Transverse colon (tissue), 4 donors: ENCODE measurements at regions not wholly inside any gene's neighbourhood (a gene's known extent, or its start where the extent isn't known, plus 50 kb on each side); places are given as distances from the start of the nearest gene placed in this dataset.
A peak's percentile ranks its signal among the peaks of the same experiment; 100 is the strongest.
"Not testable (repeated sequence)": the region's sequence is repeated elsewhere in the genome, so short reads cannot be mapped to it uniquely, and the experiment has no call there.

Experiments
- DNase-seq: peaks from one replicate; pipeline ENCODE4 v3.0.0-alpha.2; 2019
- H3K27ac ChIP-seq, 4 donors: fragments of 200-600 bp; sonication (generic); 2 replicates each; pipeline ENCODE4 v1.5.1; 2016 to 2018; ENCODE audit warnings: inconsistent platforms in 4 of 4
- H3K27me3 ChIP-seq: fragments of 200-600 bp; sonication (generic); 2 replicates; pipeline ENCODE4 v1.5.1; 2017; ENCODE audit warnings: inconsistent platforms
- H3K36me3 ChIP-seq, 4 donors: fragments of 200-600 bp; sonication (generic); 2 replicates each; pipeline ENCODE4 v1.5.1; 2017 to 2019; ENCODE audit warnings: inconsistent platforms in 4 of 4
- H3K4me1 ChIP-seq, 4 donors: fragments of 200-600 bp; sonication (generic); 2 replicates each; pipeline ENCODE4 v1.5.1; 2017 to 2020; ENCODE audit warnings: inconsistent platforms in 4 of 4
- H3K4me3 ChIP-seq, 4 donors: fragments of 200-600 bp; sonication (generic); 1 replicate in 1 of 4; 2 replicates in 3 of 4; pipeline versions ENCODE4 v1.5.1 to v1.6.1; 2017 to 2019; ENCODE audit warnings: inconsistent platforms in 4 of 4
- H3K9me3 ChIP-seq, 2 donors: fragments of 200-600 bp; sonication (generic); 2 replicates each; pipeline ENCODE4 v1.5.1; 2017 to 2019; ENCODE audit warnings: inconsistent platforms in 2 of 2
- EP300 ChIP-seq: sonication (generic); formaldehyde crosslinking; IDR thresholded peaks from one replicate; pipeline ENCODE4 v1.6.1; 2017; ENCODE audit warnings: antibody characterized with exemption, low read depth
- POLR2A ChIP-seq: fragments of 450-650 bp; IDR thresholded peaks from one replicate; pipeline ENCODE4 v1.6.1; 2016; ENCODE audit warnings: antibody characterized with exemption, mild to moderate bottlenecking, moderate library complexity
- POLR2AphosphoS5 ChIP-seq, 3 donors: sonication (generic); formaldehyde crosslinking; IDR thresholded peaks; one replicate each; pipeline ENCODE4 v1.6.1; 2016; ENCODE audit warnings: antibody characterized with exemption in 3 of 3
- WGBS, 2 donors: methylation state at CpG; one replicate each; pipeline ENCODE4 v1.1.5; 2018; ENCODE audit warnings: low coverage in 1 of 2; 5-methylcytosine and 5-hydroxymethylcytosine counted together
- in situ Hi-C, 4 donors: fragments of 200-750 bp; cut with MboI; loops; one replicate each; pipeline versions ENCODE4 v1.15.0 to v1.15.1; 2017; ENCODE audit warnings: low sequenced_read_pairs in 3 of 4, low pct_ligation_motif_present in 1 of 4, low pct_unique_long_range_greater_than_20kb in 1 of 4
- intact Hi-C: fragments of 100-400 bp; cut with DNase I; formaldehyde crosslinking; loops from one replicate; pipeline ENCODE4 v1.15.1; 2023; ENCODE audit warnings: low total_unique reads
- TF ChIP-seq, protein P1 (sequence below), 5 experiments: fragments of 200-600 bp in 3 of 5; fragments of 450-650 bp in 2 of 5; sonication (generic) in 3 of 5; IDR thresholded peaks; 1 replicate in 2 of 5; 2 replicates in 3 of 5; pipeline ENCODE4 v1.5.1; 2016 to 2017; ENCODE audit warnings: antibody characterized with exemption in 5 of 5, inconsistent platforms in 3 of 5, mild to moderate bottlenecking in 2 of 5, moderate library complexity in 1 of 5

DNA sequence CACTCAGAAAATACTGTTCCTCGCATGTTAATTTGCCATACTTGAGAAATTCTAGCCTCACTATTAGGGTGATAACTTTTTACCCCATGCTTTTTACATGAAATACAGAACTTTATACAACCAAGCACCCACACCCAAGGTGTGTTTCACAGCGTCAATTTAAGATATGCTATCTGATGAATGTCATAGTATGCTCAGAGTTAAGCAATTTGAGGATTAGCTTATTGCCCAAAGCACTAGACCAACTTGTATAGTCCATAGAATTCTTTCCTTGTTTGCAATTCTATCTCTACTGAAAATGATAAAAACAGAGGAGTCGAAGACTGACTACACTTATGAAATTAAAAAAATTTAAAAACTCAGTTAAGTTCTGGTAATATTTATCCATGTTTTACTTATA, 82.1 kb upstream of the CARMIL1 start:
- TF ChIP-seq, protein P1, sequence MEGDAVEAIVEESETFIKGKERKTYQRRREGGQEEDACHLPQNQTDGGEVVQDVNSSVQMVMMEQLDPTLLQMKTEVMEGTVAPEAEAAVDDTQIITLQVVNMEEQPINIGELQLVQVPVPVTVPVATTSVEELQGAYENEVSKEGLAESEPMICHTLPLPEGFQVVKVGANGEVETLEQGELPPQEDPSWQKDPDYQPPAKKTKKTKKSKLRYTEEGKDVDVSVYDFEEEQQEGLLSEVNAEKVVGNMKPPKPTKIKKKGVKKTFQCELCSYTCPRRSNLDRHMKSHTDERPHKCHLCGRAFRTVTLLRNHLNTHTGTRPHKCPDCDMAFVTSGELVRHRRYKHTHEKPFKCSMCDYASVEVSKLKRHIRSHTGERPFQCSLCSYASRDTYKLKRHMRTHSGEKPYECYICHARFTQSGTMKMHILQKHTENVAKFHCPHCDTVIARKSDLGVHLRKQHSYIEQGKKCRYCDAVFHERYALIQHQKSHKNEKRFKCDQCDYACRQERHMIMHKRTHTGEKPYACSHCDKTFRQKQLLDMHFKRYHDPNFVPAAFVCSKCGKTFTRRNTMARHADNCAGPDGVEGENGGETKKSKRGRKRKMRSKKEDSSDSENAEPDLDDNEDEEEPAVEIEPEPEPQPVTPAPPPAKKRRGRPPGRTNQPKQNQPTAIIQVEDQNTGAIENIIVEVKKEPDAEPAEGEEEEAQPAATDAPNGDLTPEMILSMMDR (IDR thresholded peaks at IDR 0.05): no peak
- no peak for TF ChIP-seq EP300
- TF ChIP-seq POLR2A: no peak
- no peak for TF ChIP-seq POLR2AphosphoS5 (IDR thresholded peaks at IDR 0.05)
- no peaks in the 10 kb centered on the region for H3K36me3 ChIP-seq
- intact Hi-C loops (no loop called here), in situ Hi-C loops (no loop called here)
- H3K4me3 ChIP-seq: no peak overlapping the region
- 62 to 70% methylated on average over 3 of the region's 3 CpGs for WGBS, 2 donors
- no peaks in the 10 kb centered on the region for H3K27me3 ChIP-seq
- no peaks in the 10 kb centered on the region for H3K9me3 ChIP-seq
- no peak for DNase-seq
- H3K27ac ChIP-seq: peak overlapping the region in 1 of 4 donors; percentile 5
- H3K4me1 ChIP-seq: peaks cover 0 to 7% (median 3%) of the 10 kb centered on the region in 4 donors

DNA sequence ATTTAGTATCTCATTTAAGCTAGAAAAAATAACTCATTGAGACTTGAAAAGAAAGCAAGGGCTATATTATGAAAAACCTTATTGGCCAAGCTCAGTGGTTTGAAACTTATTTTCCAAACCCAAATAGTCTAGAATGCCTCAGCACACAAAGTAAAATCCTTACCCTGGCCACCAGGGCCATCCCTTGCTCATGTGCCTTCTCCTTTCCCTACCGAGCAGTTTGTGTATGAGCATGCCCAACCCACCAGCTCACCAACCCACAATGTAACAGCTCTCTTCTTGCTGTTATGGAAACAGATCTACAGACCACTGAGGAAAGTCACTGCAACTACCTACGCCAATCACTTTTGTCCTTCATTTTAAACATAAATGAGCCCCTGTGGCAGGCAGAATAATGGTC, 79.6 kb upstream of the CARMIL1 start:
- H3K27ac ChIP-seq: no peak overlapping the region
- in situ Hi-C loops (no loop called here), intact Hi-C loops (no loop called here)
- DNase-seq: no peak
- 100% methylated on average over 2 of the region's 2 CpGs for WGBS, 2 donors
- no peak for TF ChIP-seq POLR2AphosphoS5 (IDR thresholded peaks at IDR 0.05)
- TF ChIP-seq POLR2A: no peak
- no peak for TF ChIP-seq EP300
- TF ChIP-seq, protein P1 (IDR thresholded peaks at IDR 0.05): no peak
- no peaks in the 10 kb centered on the region for H3K27me3 ChIP-seq
- H3K36me3 ChIP-seq: no peaks in the 10 kb centered on the region
- H3K4me1 ChIP-seq: no peaks in the 10 kb centered on the region
- no peak overlapping the region for H3K4me3 ChIP-seq
- no peaks in the 10 kb centered on the region for H3K9me3 ChIP-seq

DNA sequence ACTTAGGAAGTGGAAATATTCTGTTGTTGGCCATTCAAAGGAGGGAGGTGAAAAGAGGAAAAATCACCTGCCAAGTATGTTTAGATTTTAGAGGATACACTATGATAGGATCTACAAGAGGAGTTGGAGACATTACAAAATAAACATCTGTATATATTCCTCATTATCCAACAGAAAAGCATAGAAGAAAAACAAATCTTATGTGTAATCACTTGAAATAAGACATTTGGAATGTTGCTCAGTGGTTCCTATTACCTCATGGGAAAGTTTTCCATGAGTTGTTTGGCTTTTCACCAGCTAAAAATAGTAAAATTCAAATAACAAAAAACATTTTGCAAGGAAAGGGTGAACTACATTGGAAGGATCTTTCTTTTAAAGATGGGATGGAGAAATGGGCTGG, 76.7 kb upstream of the CARMIL1 start:
- Histone ChIP-seq H3K4me3 (no peak overlapping the region), H3K27me3 (no peaks in the 10 kb centered on the region), H3K9me3 (peaks cover 0 to 13% of the 10 kb centered on the region in 2 donors), H3K27ac (no peak overlapping the region), H3K4me1 (no peaks in the 10 kb centered on the region), H3K36me3 (no peaks in the 10 kb centered on the region)
- DNase-seq: no peak
- in situ Hi-C loops: no loop called here
- TF ChIP-seq, protein P1 (IDR thresholded peaks at IDR 0.05): no peak
- TF ChIP-seq POLR2A (no peak), POLR2AphosphoS5 (IDR thresholded peaks at IDR 0.05) (no peak), EP300 (no peak)
- intact Hi-C loops: no loop called here

DNA sequence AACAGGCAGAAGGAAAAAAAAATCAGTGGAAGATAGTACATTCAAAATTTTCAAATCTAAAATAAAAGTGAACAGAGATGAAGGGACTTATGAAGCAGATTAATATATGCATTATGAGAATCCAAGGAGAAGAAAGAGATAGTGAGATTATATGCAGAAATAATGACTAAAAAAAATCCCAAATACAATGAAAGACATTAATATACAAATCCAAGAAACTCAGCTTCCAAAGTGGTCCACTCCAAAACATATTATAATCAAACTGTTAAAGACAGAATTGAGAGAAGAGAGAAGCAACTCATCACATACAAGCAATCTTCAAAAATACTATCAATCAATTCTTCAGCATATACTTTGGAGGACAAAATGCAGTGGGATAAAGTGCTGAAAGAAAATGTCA, 73.5 kb upstream of the CARMIL1 start:
- no peaks in the 10 kb centered on the region for H3K36me3 ChIP-seq
- H3K27ac ChIP-seq: no peak overlapping the region
- peaks cover 0 to 13% of the 10 kb centered on the region in 2 donors for H3K9me3 ChIP-seq
- DNase-seq: no peak
- no peaks in the 10 kb centered on the region for H3K4me1 ChIP-seq
- no peaks in the 10 kb centered on the region for H3K27me3 ChIP-seq
- H3K4me3 ChIP-seq: no peak overlapping the region
- TF ChIP-seq POLR2AphosphoS5 (IDR thresholded peaks at IDR 0.05) (no peak), EP300 (no peak), POLR2A (no peak)
- TF ChIP-seq, protein P1 (IDR thresholded peaks at IDR 0.05): no peak
- intact Hi-C loops: no loop called here
- in situ Hi-C loops: no loop called here

DNA sequence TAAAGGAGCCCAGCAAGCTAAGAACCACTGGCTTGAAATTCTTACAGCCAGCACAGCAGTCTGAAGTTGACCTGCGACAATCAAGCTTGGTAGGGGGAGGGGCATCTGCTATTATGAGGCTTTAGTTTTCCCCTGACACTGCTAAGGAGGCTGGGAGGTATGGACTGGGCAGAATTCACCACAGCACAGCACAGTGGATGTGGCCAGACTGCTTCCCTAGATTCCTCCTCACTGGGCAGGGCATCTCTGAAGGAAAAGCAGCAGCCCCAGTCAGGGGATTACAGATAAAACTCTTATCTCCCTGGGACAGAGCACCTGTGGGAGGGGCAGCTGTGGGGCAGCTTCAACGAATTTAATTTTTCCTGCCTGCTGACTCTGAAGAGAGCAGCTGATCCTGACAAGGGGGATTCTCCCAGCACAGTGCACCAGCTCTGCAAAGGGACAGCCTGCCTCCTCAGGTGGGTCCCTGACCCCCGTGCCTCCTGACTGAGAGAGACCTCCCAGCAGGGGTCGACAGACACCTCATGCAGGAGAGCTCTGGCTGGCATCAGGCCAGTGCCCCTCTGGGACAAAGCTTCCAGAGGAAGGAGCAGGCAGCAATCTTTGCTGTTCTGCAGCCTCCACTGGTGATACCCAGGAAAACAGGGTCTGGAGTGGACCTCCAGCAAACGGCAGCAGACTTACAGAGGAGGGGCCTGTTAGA, 71.6 kb upstream of the CARMIL1 start:
- intact Hi-C loops, H3K4me3 ChIP-seq, H3K27me3 ChIP-seq, DNase-seq, H3K27ac ChIP-seq, H3K4me1 ChIP-seq, in situ Hi-C loops, H3K36me3 ChIP-seq: not testable (repeated sequence)
- WGBS, 2 donors: 50% methylated on average over 3 of the region's 5 CpGs; no CpG with 5 or more reads in 1 of the 2 donors
- H3K9me3 ChIP-seq: peaks cover 0 to 13% of the 10 kb centered on the region in 2 donors
